KMS-11 (cell line): ENCODE measurements at regions not wholly inside any gene's neighbourhood (a gene's known extent, or its start where the extent isn't known, plus 50 kb on each side); places are given as distances from the start of the nearest gene placed in this dataset.

Experiments
- H2AFZ ChIP-seq: fragments of 200-600 bp; sonication (generic); 2 replicates; pipeline ENCODE4 v1.6.1; 2016; ENCODE audit warnings: antibody characterized with exemption, mixed run types, low read depth
- H3K27ac ChIP-seq: fragments of 200-600 bp; sonication (generic); 2 replicates; pipeline ENCODE4 v1.6.1; 2016; ENCODE audit warnings: mild to moderate bottlenecking, mixed run types
- H3K27me3 ChIP-seq: fragments of 200-600 bp; sonication (generic); 2 replicates; pipeline ENCODE4 v1.6.1; 2017; ENCODE audit warnings: mild to moderate bottlenecking, low read depth, mixed run types, moderate library complexity; ENCODE audit not compliant: insufficient read depth
- H3K36me3 ChIP-seq: fragments of 200-600 bp; sonication (generic); 2 replicates; pipeline ENCODE4 v1.6.1; 2017; ENCODE audit warnings: mild to moderate bottlenecking, mixed run types; ENCODE audit not compliant: insufficient read depth
- H3K4me1 ChIP-seq: fragments of 200-600 bp; sonication (generic); 2 replicates; pipeline ENCODE4 v1.6.1; 2016; ENCODE audit warnings: mild to moderate bottlenecking, low read depth, mixed run types; ENCODE audit not compliant: poor library complexity, severe bottlenecking
- H3K4me2 ChIP-seq: fragments of 200-600 bp; sonication (generic); 2 replicates; pipeline ENCODE4 v1.7.0; 2016; ENCODE audit warnings: mild to moderate bottlenecking, mixed run types
- H3K4me3 ChIP-seq: fragments of 200-600 bp; sonication (generic); IDR thresholded peaks from 2 replicates; pipeline ENCODE4 v1.6.1; 2017; ENCODE audit warnings: low read depth, low read length, mixed read lengths; ENCODE audit not compliant: insufficient read depth
- H3K79me2 ChIP-seq: fragments of 200-600 bp; sonication (generic); 2 replicates; pipeline ENCODE4 v1.6.1; 2016; ENCODE audit warnings: low read depth, mixed run types; ENCODE audit not compliant: insufficient read depth
- H3K9ac ChIP-seq: fragments of 200-600 bp; sonication (generic); 2 replicates; pipeline ENCODE4 v1.6.1; 2016; ENCODE audit warnings: mild to moderate bottlenecking, mixed run types
- H4K20me1 ChIP-seq: fragments of 200-600 bp; sonication (generic); 2 replicates; pipeline ENCODE4 v1.6.1; 2016; ENCODE audit warnings: mild to moderate bottlenecking, mixed run types; ENCODE audit not compliant: insufficient read depth
- TF ChIP-seq, protein P1 (sequence below): fragments of 200-600 bp; sonication (generic); conservative IDR thresholded peaks from 2 replicates; pipeline ENCODE4 v1.6.1; 2017; ENCODE audit warnings: low read depth, mild to moderate bottlenecking, antibody characterized with exemption, low read length, moderate library complexity, mixed read lengths

DNA sequence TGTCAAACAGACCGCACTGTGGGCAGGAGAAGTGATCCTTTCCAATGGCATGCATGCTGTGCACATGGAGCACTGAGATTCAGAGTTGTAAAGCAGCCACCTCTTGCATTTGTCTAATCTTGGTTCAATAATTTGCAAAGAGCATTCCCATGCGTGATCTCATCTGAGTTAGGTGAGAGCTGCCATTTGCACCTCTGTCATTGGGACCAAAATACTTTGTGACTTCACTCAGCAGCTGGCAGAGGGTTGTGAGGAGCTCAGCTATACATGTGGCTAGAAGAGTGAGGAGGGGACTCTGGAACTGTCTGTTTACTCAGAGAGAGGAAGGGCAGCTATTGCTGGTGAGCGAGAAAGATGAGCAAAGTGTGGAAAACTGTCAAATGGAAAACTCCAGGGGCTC is 265.1 kb upstream of the TNP1 start:
- TF ChIP-seq, protein P1, sequence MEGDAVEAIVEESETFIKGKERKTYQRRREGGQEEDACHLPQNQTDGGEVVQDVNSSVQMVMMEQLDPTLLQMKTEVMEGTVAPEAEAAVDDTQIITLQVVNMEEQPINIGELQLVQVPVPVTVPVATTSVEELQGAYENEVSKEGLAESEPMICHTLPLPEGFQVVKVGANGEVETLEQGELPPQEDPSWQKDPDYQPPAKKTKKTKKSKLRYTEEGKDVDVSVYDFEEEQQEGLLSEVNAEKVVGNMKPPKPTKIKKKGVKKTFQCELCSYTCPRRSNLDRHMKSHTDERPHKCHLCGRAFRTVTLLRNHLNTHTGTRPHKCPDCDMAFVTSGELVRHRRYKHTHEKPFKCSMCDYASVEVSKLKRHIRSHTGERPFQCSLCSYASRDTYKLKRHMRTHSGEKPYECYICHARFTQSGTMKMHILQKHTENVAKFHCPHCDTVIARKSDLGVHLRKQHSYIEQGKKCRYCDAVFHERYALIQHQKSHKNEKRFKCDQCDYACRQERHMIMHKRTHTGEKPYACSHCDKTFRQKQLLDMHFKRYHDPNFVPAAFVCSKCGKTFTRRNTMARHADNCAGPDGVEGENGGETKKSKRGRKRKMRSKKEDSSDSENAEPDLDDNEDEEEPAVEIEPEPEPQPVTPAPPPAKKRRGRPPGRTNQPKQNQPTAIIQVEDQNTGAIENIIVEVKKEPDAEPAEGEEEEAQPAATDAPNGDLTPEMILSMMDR: no peak
- H3K4me2 ChIP-seq: no peak overlapping the region

DNA sequence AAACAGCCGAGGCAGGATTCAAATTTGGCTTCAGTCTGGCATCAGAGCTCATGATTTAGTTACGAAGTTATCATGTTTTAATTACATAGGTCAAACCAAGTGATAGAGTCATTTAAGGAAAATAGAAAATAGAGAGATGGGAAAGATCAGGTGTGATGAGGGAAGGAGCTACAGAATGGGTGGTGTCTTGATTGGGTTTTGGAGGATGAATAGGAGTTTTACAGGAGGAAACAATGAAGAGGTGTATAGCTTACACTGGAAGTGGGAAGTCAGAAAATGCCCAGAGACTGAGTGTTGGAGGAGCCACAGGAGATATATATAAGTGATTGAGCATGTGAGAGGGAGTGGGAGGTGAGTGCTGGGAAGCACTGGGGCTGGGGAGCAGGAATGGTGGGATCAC is 264.2 kb upstream of the TNP1 start:
- Histone ChIP-seq H3K4me1 (no peaks in the 10 kb centered on the region), H2AFZ (no peak overlapping the region), H3K79me2 (no peaks in the 10 kb centered on the region), H3K4me2 (no peak overlapping the region), H3K27ac (no peak overlapping the region), H3K4me3 (no peak overlapping the region), H3K36me3 (no peaks in the 10 kb centered on the region), H4K20me1 (no peaks in the 10 kb centered on the region), H3K9ac (no peak overlapping the region), H3K27me3 (no peaks in the 10 kb centered on the region)
- TF ChIP-seq, protein P1: no peak

More for the DNA sequence above, 265.1 kb upstream of the TNP1 start:
- Histone ChIP-seq H3K9ac (no peak overlapping the region), H3K27ac (no peak overlapping the region), H3K27me3 (no peaks in the 10 kb centered on the region), H3K4me3 (no peak overlapping the region), H4K20me1 (no peaks in the 10 kb centered on the region), H3K4me1 (no peaks in the 10 kb centered on the region), H3K36me3 (no peaks in the 10 kb centered on the region), H3K79me2 (no peaks in the 10 kb centered on the region), H2AFZ (no peak overlapping the region)

DNA sequence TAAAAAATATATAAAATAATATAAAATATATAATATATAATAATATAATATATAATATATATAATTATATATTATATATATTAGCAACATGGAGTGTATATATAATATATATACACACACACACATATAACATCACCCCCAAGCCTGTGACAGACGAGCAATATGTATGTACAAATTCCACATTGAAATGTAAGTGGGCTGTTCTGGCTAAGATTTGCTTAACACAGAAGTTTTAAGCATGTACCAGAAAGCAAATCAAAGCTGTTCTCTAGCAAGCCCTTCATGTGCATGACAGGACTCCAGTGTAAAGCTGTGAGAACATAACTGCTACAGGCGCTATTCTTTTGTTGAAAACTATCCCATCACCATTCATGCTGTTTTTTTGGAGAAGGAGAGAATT is 261.7 kb upstream of the TNP1 start:
- H3K79me2 ChIP-seq: no peaks in the 10 kb centered on the region
- H3K36me3 ChIP-seq: no peaks in the 10 kb centered on the region
- no peaks in the 10 kb centered on the region for H3K27me3 ChIP-seq
- H3K27ac ChIP-seq: no peak overlapping the region
- H3K4me1 ChIP-seq: no peaks in the 10 kb centered on the region
- no peaks in the 10 kb centered on the region for H4K20me1 ChIP-seq
- H3K9ac ChIP-seq: no peak overlapping the region
- H3K4me2 ChIP-seq: no peak overlapping the region
- no peak overlapping the region for H3K4me3 ChIP-seq
- H2AFZ ChIP-seq: no peak overlapping the region
- TF ChIP-seq, protein P1: no peak

GRCh38 chr2:217120429-217120828 is 260.6 kb upstream of the TNP1 start:
- Histone ChIP-seq H3K36me3 (no peaks in the 10 kb centered on the region), H2AFZ (no peak overlapping the region), H3K27ac (no peak overlapping the region), H3K9ac (no peak overlapping the region), H3K79me2 (no peaks in the 10 kb centered on the region), H3K4me2 (no peak overlapping the region), H3K27me3 (no peaks in the 10 kb centered on the region), H4K20me1 (no peaks in the 10 kb centered on the region), H3K4me1 (no peaks in the 10 kb centered on the region), H3K4me3 (no peak overlapping the region)
- TF ChIP-seq, protein P1: no peak
